Gastrocnemius medialis (tissue), 4 donors: ENCODE measurements at regions not wholly inside any gene's neighbourhood (a gene's known extent, or its start where the extent isn't known, plus 50 kb on each side); places are given as distances from the start of the nearest gene placed in this dataset.

Source experiments
- CTCF ChIP-seq, 5 experiments: fragments of 450-650 bp in 3 of 5; fragments of 200-600 bp in 2 of 5; sonication (generic) in 2 of 5; IDR thresholded peaks in 4 of 5; conservative IDR thresholded peaks in 1 of 5; 1 replicate in 4 of 5; 2 replicates in 1 of 5; pipeline ENCODE4 v1.5.1; 2016 to 2019; ENCODE audit warnings: antibody characterized with exemption in 5 of 5, mild to moderate bottlenecking in 3 of 5, moderate library complexity in 3 of 5
- POLR2A ChIP-seq, 2 donors: fragments of 450-650 bp; IDR thresholded peaks; one replicate each; pipeline ENCODE4 v1.6.1; 2017; ENCODE audit warnings: antibody characterized with exemption in 2 of 2, mild to moderate bottlenecking in 2 of 2, moderate library complexity in 2 of 2

- no peak for TF ChIP-seq CTCF (IDR thresholded peaks at IDR 0.05 in 4 of 5, conservative IDR thresholded peaks at IDR 0.05 in 1 of 5)
- TF ChIP-seq POLR2A (IDR thresholded peaks at IDR 0.05) = no peak
Observed at GRCh38 chr21:39108291-39109162, 74.7 kb downstream of the PSMG1 start.
